Gastrocnemius medialis (tissue), 4 donors: ENCODE measurements at regions not wholly inside any gene's neighbourhood (a gene's known extent, or its start where the extent isn't known, plus 50 kb on each side); places are given as distances from the start of the nearest gene placed in this dataset.

Experiments used
- POLR2A ChIP-seq, 2 donors: fragments of 450-650 bp; IDR thresholded peaks; one replicate each; pipeline ENCODE4 v1.6.1; 2017; ENCODE audit warnings: antibody characterized with exemption in 2 of 2, mild to moderate bottlenecking in 2 of 2, moderate library complexity in 2 of 2
- TF ChIP-seq, protein P1 (sequence below), 5 experiments: fragments of 450-650 bp in 3 of 5; fragments of 200-600 bp in 2 of 5; sonication (generic) in 2 of 5; IDR thresholded peaks in 4 of 5; conservative IDR thresholded peaks in 1 of 5; 1 replicate in 4 of 5; 2 replicates in 1 of 5; pipeline ENCODE4 v1.5.1; 2016 to 2019; ENCODE audit warnings: antibody characterized with exemption in 5 of 5, mild to moderate bottlenecking in 3 of 5, moderate library complexity in 3 of 5

DNA sequence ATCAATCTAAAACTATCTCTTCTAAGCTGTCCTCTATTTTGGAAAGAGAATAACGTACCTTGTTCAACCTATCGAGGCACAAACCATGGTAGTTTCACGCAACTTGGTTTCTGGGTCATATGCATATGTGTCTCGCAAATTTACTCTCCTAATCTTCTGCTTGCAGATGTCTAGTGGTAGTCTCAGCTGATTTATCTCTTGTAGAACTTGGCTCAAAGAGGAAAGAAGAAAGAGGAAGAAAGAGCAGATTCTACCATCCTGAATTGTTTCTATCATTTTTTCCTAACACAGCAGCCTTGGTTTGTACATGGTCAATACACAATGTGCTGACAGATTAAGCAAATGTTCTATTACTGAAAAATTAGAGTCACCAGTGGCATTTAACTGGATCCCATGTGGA is 282.3 kb downstream of the SPRY2 start:
- TF ChIP-seq, protein P1, sequence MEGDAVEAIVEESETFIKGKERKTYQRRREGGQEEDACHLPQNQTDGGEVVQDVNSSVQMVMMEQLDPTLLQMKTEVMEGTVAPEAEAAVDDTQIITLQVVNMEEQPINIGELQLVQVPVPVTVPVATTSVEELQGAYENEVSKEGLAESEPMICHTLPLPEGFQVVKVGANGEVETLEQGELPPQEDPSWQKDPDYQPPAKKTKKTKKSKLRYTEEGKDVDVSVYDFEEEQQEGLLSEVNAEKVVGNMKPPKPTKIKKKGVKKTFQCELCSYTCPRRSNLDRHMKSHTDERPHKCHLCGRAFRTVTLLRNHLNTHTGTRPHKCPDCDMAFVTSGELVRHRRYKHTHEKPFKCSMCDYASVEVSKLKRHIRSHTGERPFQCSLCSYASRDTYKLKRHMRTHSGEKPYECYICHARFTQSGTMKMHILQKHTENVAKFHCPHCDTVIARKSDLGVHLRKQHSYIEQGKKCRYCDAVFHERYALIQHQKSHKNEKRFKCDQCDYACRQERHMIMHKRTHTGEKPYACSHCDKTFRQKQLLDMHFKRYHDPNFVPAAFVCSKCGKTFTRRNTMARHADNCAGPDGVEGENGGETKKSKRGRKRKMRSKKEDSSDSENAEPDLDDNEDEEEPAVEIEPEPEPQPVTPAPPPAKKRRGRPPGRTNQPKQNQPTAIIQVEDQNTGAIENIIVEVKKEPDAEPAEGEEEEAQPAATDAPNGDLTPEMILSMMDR (IDR thresholded peaks at IDR 0.05 in 4 of 5, conservative IDR thresholded peaks at IDR 0.05 in 1 of 5): no peak
- TF ChIP-seq POLR2A (IDR thresholded peaks at IDR 0.05): no peak
